Naive thymus-derived CD4-positive, alpha-beta T cell (primary cell): ENCODE measurements at regions not wholly inside any gene's neighbourhood (a gene's known extent, or its start where the extent isn't known, plus 50 kb on each side); places are given as distances from the start of the nearest gene placed in this dataset.

ENCODE experiments used
- ATAC-seq: fragments of 150-1000 bp; cut with Tn5 transposase; 2 replicates; pipeline ENCODE4 v1.10.0; 2021; ENCODE audit warnings: mild to moderate bottlenecking, moderate library complexity
- CTCF ChIA-PET: fragments of 350-600 bp; sonication (Branson Sonifier 250); formaldehyde crosslinking; loops from one replicate; lab custom pipeline; 2021; ENCODE audit warnings: antibody characterized with exemption; lab: Charles Lee
- POLR2A ChIA-PET: fragments of 350-600 bp; sonication (Branson Sonifier 250); formaldehyde crosslinking; loops from one replicate; lab custom pipeline; 2021; ENCODE audit warnings: antibody characterized with exemption, inconsistent platforms; lab: Charles Lee
- DNase-seq, 9 donors: peaks; one replicate each; pipeline versions ENCODE4 v3.0.0 to v3.0.0-alpha.2; 2020 to 2022; ENCODE audit warnings: mixed read lengths in 1 of 9
- H3K27ac ChIP-seq: one replicate; pipeline ENCODE4 v1.7.0; 2013; ENCODE audit warnings: mild to moderate bottlenecking, low read depth, low read length, moderate library complexity
- H3K27me3 ChIP-seq, 2 donors: one replicate each; pipeline ENCODE4 v1.7.0; 2013; ENCODE audit warnings: low read length in 2 of 2, mild to moderate bottlenecking in 2 of 2, moderate library complexity in 2 of 2; ENCODE audit not compliant: control insufficient read depth in 2 of 2, insufficient read depth in 2 of 2
- H3K36me3 ChIP-seq, 3 experiments: 1 replicate in 2 of 3; 2 replicates in 1 of 3; pipeline ENCODE4 v1.7.0; 2013; ENCODE audit warnings: low read length in 3 of 3, mild to moderate bottlenecking in 3 of 3, moderate library complexity in 1 of 3; ENCODE audit not compliant: insufficient read depth in 3 of 3, control insufficient read depth in 2 of 3
- H3K4me1 ChIP-seq, 2 donors: one replicate each; pipeline ENCODE4 v1.7.0; 2013; ENCODE audit warnings: low read length in 2 of 2, mild to moderate bottlenecking in 2 of 2, moderate library complexity in 1 of 2; ENCODE audit not compliant: control insufficient read depth in 2 of 2, insufficient read depth in 2 of 2
- H3K4me3 ChIP-seq: 2 replicates; pipeline ENCODE4 v1.7.0; 2013; ENCODE audit warnings: mild to moderate bottlenecking, low read length
- H3K9me3 ChIP-seq, 3 experiments: 1 replicate in 2 of 3; 2 replicates in 1 of 3; pipeline ENCODE4 v1.7.0; 2013; ENCODE audit warnings: low read length in 3 of 3; ENCODE audit not compliant: control insufficient read depth in 2 of 3
- H3K27ac Mint-ChIP-seq, 9 donors: one replicate each; pipeline ENCODE4 v1.8.0; 2020 to 2022; ENCODE audit warnings: mixed read lengths in 9 of 9, mild to moderate bottlenecking in 8 of 9, moderate library complexity in 5 of 9, inconsistent platforms in 2 of 9
- H3K27me3 Mint-ChIP-seq, 5 donors: one replicate each; pipeline ENCODE4 v1.8.0; 2021 to 2022; ENCODE audit warnings: mixed read lengths in 5 of 5, mild to moderate bottlenecking in 1 of 5
- H3K36me3 Mint-ChIP-seq, 5 donors: one replicate each; pipeline ENCODE4 v1.8.0; 2020 to 2022; ENCODE audit warnings: mixed read lengths in 5 of 5, mild to moderate bottlenecking in 3 of 5, inconsistent platforms in 1 of 5
- H3K4me1 Mint-ChIP-seq, 7 donors: one replicate each; pipeline ENCODE4 v1.8.0; 2020 to 2022; ENCODE audit warnings: mixed read lengths in 7 of 7, mild to moderate bottlenecking in 3 of 7, inconsistent platforms in 1 of 7
- H3K4me3 Mint-ChIP-seq, 10 donors: one replicate each; pipeline ENCODE4 v1.8.0; 2020 to 2022; ENCODE audit warnings: mild to moderate bottlenecking in 10 of 10, mixed read lengths in 10 of 10, moderate library complexity in 6 of 10, inconsistent platforms in 2 of 10
- H3K9me3 Mint-ChIP-seq, 11 donors: one replicate each; pipeline ENCODE4 v1.8.0; 2020 to 2022; ENCODE audit warnings: mixed read lengths in 11 of 11, mild to moderate bottlenecking in 4 of 11, inconsistent platforms in 1 of 11, moderate library complexity in 1 of 11
- intact Hi-C, 2 donors: fragments of 100-400 bp; cut with micrococcal nuclease; formaldehyde crosslinking; loops; one replicate each; pipeline ENCODE4 v1.15.1; 2023

GRCh38 chr10:8721650-8722049, 667.2 kb downstream of the GATA3 start:
- intact Hi-C loops = no loop called here
- Histone ChIP-seq H3K27me3 (no peaks in the 10 kb centered on the region), H3K36me3 (no peaks in the 10 kb centered on the region), H3K9me3 (peaks cover 0 to 18% (median 0%) of the 10 kb centered on the region in 3 experiments), H3K27ac (no peak overlapping the region), H3K4me3 (no peak overlapping the region), H3K4me1 (no peaks in the 10 kb centered on the region)
- Mint-ChIP-seq H3K36me3 (peaks cover 2 to 24% (median 11%) of the 10 kb centered on the region in 5 donors), H3K9me3 (peaks cover 12 to 54% (median 23%) of the 10 kb centered on the region in 11 donors), H3K27ac (no peak overlapping the region), H3K27me3 (peaks cover 0 to 8% (median 3%) of the 10 kb centered on the region in 5 donors), H3K4me1 (no peaks in the 10 kb centered on the region), H3K4me3 (no peak overlapping the region)
- CTCF ChIA-PET = no interaction called here
- POLR2A ChIA-PET = no interaction called here
- DNase-seq (no peak), ATAC-seq (no peak)

- no peaks in the 10 kb centered on the region for H3K27me3 ChIP-seq
- no peaks in the 10 kb centered on the region for H3K36me3 ChIP-seq
- POLR2A ChIA-PET = interaction anchor here (0.6 kb wide), 1 partner anchor 42 kb away, joined by 3 read pairs; no protein-coding TSS in a partner anchor
- peaks cover 2 to 24% (median 11%) of the 10 kb centered on the region in 5 donors for H3K36me3 Mint-ChIP-seq
- peaks cover 12 to 54% (median 22%) of the 10 kb centered on the region in 11 donors for H3K9me3 Mint-ChIP-seq
- H3K4me3 ChIP-seq = no peak overlapping the region
- no peaks in the 10 kb centered on the region for H3K4me1 ChIP-seq
- DNase-seq (no peak), ATAC-seq (no peak)
- no peak overlapping the region for H3K27ac ChIP-seq
- CTCF ChIA-PET = no interaction called here
- peaks cover 0 to 18% (median 0%) of the 10 kb centered on the region in 3 experiments for H3K9me3 ChIP-seq
- H3K27me3 Mint-ChIP-seq = peaks cover 0 to 13% (median 5%) of the 10 kb centered on the region in 5 donors
- no peak overlapping the region for H3K4me3 Mint-ChIP-seq
- intact Hi-C loops = no loop called here
- H3K27ac Mint-ChIP-seq = no peak overlapping the region
- H3K4me1 Mint-ChIP-seq = no peaks in the 10 kb centered on the region
Measured at GRCh38 chr10:8722835-8723234, 668.3 kb downstream of the GATA3 start.

- Histone ChIP-seq H3K4me1 (no peaks in the 10 kb centered on the region), H3K27me3 (no peaks in the 10 kb centered on the region), H3K4me3 (no peak overlapping the region), H3K27ac (no peak overlapping the region), H3K9me3 (peaks cover 0 to 4% (median 0%) of the 10 kb centered on the region in 3 experiments), H3K36me3 (no peaks in the 10 kb centered on the region)
- CTCF ChIA-PET = no interaction called here
- Mint-ChIP-seq H3K4me1 (no peaks in the 10 kb centered on the region), H3K4me3 (no peak overlapping the region), H3K9me3 (peaks cover 3 to 29% (median 7%) of the 10 kb centered on the region in 11 donors), H3K27me3 (peaks cover 5 to 21% (median 17%) of the 10 kb centered on the region in 5 donors), H3K27ac (no peak overlapping the region), H3K36me3 (peaks cover 0 to 10% (median 2%) of the 10 kb centered on the region in 5 donors)
- DNase-seq (no peak), ATAC-seq (no peak)
- intact Hi-C loops = no loop called here
- POLR2A ChIA-PET = no interaction called here
Measured at GRCh38 chr10:8725343-8725742, 670.9 kb downstream of the GATA3 start.

- peaks cover 0 to 4% (median 0%) of the 10 kb centered on the region in 3 experiments for H3K9me3 ChIP-seq
- H3K4me3 ChIP-seq = no peak overlapping the region
- no peak for ATAC-seq
- Mint-ChIP-seq H3K4me3 (no peak overlapping the region), H3K4me1 (no peaks in the 10 kb centered on the region), H3K9me3 (peaks cover 3 to 27% (median 6%) of the 10 kb centered on the region in 11 donors), H3K36me3 (peaks cover 0 to 10% (median 2%) of the 10 kb centered on the region in 5 donors), H3K27me3 (peaks cover 5 to 21% (median 17%) of the 10 kb centered on the region in 5 donors), H3K27ac (no peak overlapping the region)
- no peaks in the 10 kb centered on the region for H3K36me3 ChIP-seq
- CTCF ChIA-PET = no interaction called here
- intact Hi-C loops = no loop called here
- POLR2A ChIA-PET = no interaction called here
- no peak for DNase-seq
- no peak overlapping the region for H3K27ac ChIP-seq
- H3K27me3 ChIP-seq = no peaks in the 10 kb centered on the region
- H3K4me1 ChIP-seq = no peaks in the 10 kb centered on the region
Measured at GRCh38 chr10:8726084-8726778, 671.7 kb downstream of the GATA3 start.

- no peaks in the 10 kb centered on the region for H3K4me1 ChIP-seq
- H3K27me3 ChIP-seq = no peaks in the 10 kb centered on the region
- Mint-ChIP-seq H3K4me3 (no peak overlapping the region), H3K36me3 (peaks cover 0 to 10% (median 2%) of the 10 kb centered on the region in 5 donors), H3K27ac (no peak overlapping the region), H3K9me3 (peaks cover 2 to 23% (median 6%) of the 10 kb centered on the region in 11 donors), H3K4me1 (no peaks in the 10 kb centered on the region), H3K27me3 (peaks cover 5 to 21% (median 17%) of the 10 kb centered on the region in 5 donors)
- peaks cover 0 to 4% (median 0%) of the 10 kb centered on the region in 3 experiments for H3K9me3 ChIP-seq
- no peaks in the 10 kb centered on the region for H3K36me3 ChIP-seq
- DNase-seq (no peak), ATAC-seq (no peak)
- intact Hi-C loops = no loop called here
- ChIA-PET CTCF (no interaction called here), POLR2A (no interaction called here)
- H3K4me3 ChIP-seq = no peak overlapping the region
- no peak overlapping the region for H3K27ac ChIP-seq
Measured at GRCh38 chr10:8726779-8727084, 672.2 kb downstream of the GATA3 start.

GRCh38 chr10:8731121-8732095, 676.9 kb downstream of the GATA3 start:
- no peaks in the 10 kb centered on the region for H3K4me1 ChIP-seq
- no peaks in the 10 kb centered on the region for H3K36me3 ChIP-seq
- Mint-ChIP-seq H3K9me3 (peaks cover 0 to 3% (median 0%) of the 10 kb centered on the region in 11 donors), H3K27ac (no peak overlapping the region), H3K36me3 (no peaks in the 10 kb centered on the region), H3K4me1 (peaks cover 0 to 3% (median 0%) of the 10 kb centered on the region in 7 donors), H3K27me3 (peaks cover 5 to 37% (median 13%) of the 10 kb centered on the region in 5 donors), H3K4me3 (no peak overlapping the region)
- no peak overlapping the region for H3K27ac ChIP-seq
- POLR2A ChIA-PET = interaction anchor here (0.5 kb wide), 1 partner anchor 35 kb away, joined by 3 read pairs; no protein-coding TSS in a partner anchor
- intact Hi-C loops = no loop called here
- ATAC-seq = no peak
- DNase-seq = no peak
- H3K9me3 ChIP-seq = no peaks in the 10 kb centered on the region
- no peaks in the 10 kb centered on the region for H3K27me3 ChIP-seq
- CTCF ChIA-PET = no interaction called here
- no peak overlapping the region for H3K4me3 ChIP-seq
